HEK293T (cell line): ENCODE measurements at regions not wholly inside any gene's neighbourhood (a gene's known extent, or its start where the extent isn't known, plus 50 kb on each side); places are given as distances from the start of the nearest gene placed in this dataset.
"Not testable (repeated sequence)": the region's sequence is repeated elsewhere in the genome, so short reads cannot be mapped to it uniquely, and the experiment has no call there.

Experiments used
- CTCF ChIA-PET: fragments of 350-600 bp; formaldehyde crosslinking; extraction: SDS; loops from one replicate; lab custom pipeline; 2021; ENCODE audit warnings: antibody characterized with exemption, inconsistent platforms; lab: Yijun Ruan, JAX
- POLR2A ChIA-PET: fragments of 350-600 bp; formaldehyde crosslinking; extraction: SDS; loops from one replicate; lab custom pipeline; 2020; ENCODE audit warnings: antibody characterized with exemption, inconsistent platforms; lab: Yijun Ruan, JAX
- DNase-seq: peaks from one replicate; pipeline ENCODE4 v3.0.0; 2012; ENCODE audit warnings: mixed read lengths; ENCODE audit errors: extremely low spot score
- ARNT ChIP-seq: fragments of 450-650 bp; IDR thresholded peaks from 2 replicates; pipeline ENCODE4 v1.6.1; 2017; ENCODE audit warnings: mild to moderate bottlenecking
- BHLHE40 ChIP-seq: fragments of 450-650 bp; IDR thresholded peaks from 2 replicates; pipeline ENCODE4 v1.6.1; 2016; ENCODE audit warnings: mild to moderate bottlenecking, moderate library complexity, borderline replicate concordance
- CTBP1 ChIP-seq: fragments of 450-650 bp; IDR thresholded peaks from 2 replicates; pipeline ENCODE4 v1.6.1; 2016; ENCODE audit warnings: borderline replicate concordance
- ELF4 ChIP-seq: fragments of 450-650 bp; IDR thresholded peaks from 2 replicates; pipeline ENCODE4 v1.6.1; 2017; ENCODE audit warnings: antibody characterized with exemption
- FOXA1 ChIP-seq: fragments of 450-650 bp; IDR thresholded peaks from 2 replicates; pipeline ENCODE4 v1.6.1; 2016; ENCODE audit warnings: mild to moderate bottlenecking
- FOXK2 ChIP-seq: fragments of 450-650 bp; IDR thresholded peaks from 2 replicates; pipeline ENCODE4 v1.6.1; 2016; ENCODE audit warnings: mild to moderate bottlenecking
- FOXM1 ChIP-seq: fragments of 450-650 bp; IDR thresholded peaks from 2 replicates; pipeline ENCODE4 v1.6.1; 2017; ENCODE audit warnings: mild to moderate bottlenecking, borderline replicate concordance
- HDGF ChIP-seq: fragments of 450-650 bp; IDR thresholded peaks from 2 replicates; pipeline ENCODE4 v1.6.1; 2017; ENCODE audit warnings: antibody characterized with exemption, borderline replicate concordance
- L3MBTL2 ChIP-seq: fragments of 450-650 bp; conservative IDR thresholded peaks from 2 replicates; pipeline ENCODE4 v1.6.1; 2016; ENCODE audit warnings: mild to moderate bottlenecking
- LEF1 ChIP-seq: fragments of 450-650 bp; IDR thresholded peaks from 2 replicates; pipeline ENCODE4 v1.6.1; 2017; ENCODE audit warnings: mild to moderate bottlenecking, borderline replicate concordance
- NFRKB ChIP-seq: fragments of 450-650 bp; IDR thresholded peaks from 2 replicates; pipeline ENCODE4 v1.6.1; 2016; ENCODE audit warnings: mild to moderate bottlenecking, moderate library complexity
- PKNOX1 ChIP-seq: fragments of 450-650 bp; IDR thresholded peaks from 2 replicates; pipeline ENCODE4 v1.6.1; 2016
- SP1 ChIP-seq: fragments of 450-650 bp; IDR thresholded peaks from 2 replicates; pipeline ENCODE4 v1.6.1; 2017
- SUZ12 ChIP-seq: fragments of 450-650 bp; IDR thresholded peaks from 2 replicates; pipeline ENCODE4 v1.6.1; 2016; ENCODE audit warnings: mild to moderate bottlenecking
- TARDBP ChIP-seq: fragments of 450-650 bp; IDR thresholded peaks from 2 replicates; pipeline ENCODE4 v1.6.1; 2016
- ZNF384 ChIP-seq: fragments of 450-650 bp; IDR thresholded peaks from 2 replicates; pipeline ENCODE4 v1.6.1; 2016

- ChIA-PET CTCF (interaction anchor here (1.0 kb wide), 1 partner anchor 20 kb away, joined by 4 read pairs; no protein-coding TSS in a partner anchor), POLR2A (no interaction called here)
Observed at GRCh38 chr2:120541553-120541932, 194.1 kb upstream of the GLI2 start.

GRCh38 chr2:120541972-120542670, 193.5 kb upstream of the GLI2 start:
- ChIA-PET CTCF (interaction anchor here (1.0 kb wide), 1 partner anchor 21 kb away, joined by 4 read pairs; no protein-coding TSS in a partner anchor), POLR2A (no interaction called here)
- no peak for DNase-seq
- TF ChIP-seq SP1 (no peak), L3MBTL2 (no peak), CTBP1 (no peak), TARDBP (no peak), FOXK2 (no peak), ELF4 (no peak), ZNF384 (no peak), BHLHE40 (no peak), NFRKB (no peak), SUZ12 (no peak), FOXM1 (no peak), ARNT (no peak), FOXA1 (no peak), HDGF (no peak), PKNOX1 (no peak)

More at GRCh38 chr2:120541553-120541932, 194.1 kb upstream of the GLI2 start:
- no peak for DNase-seq
- TF ChIP-seq L3MBTL2 (no peak), SUZ12 (no peak)

- DNase-seq: no peak
- POLR2A ChIA-PET: no interaction called here
- TF ChIP-seq CTBP1 (no peak), BHLHE40 (no peak), FOXM1 (no peak), SUZ12 (no peak), FOXK2 (no peak), ARNT (no peak), SP1 (no peak), L3MBTL2 (no peak)
- CTCF ChIA-PET: no interaction called here
Observed at GRCh38 chr2:120542911-120543527, 192.6 kb upstream of the GLI2 start.

GRCh38 chr2:120543899-120544298, 191.8 kb upstream of the GLI2 start:
- CTCF ChIA-PET: no interaction called here
- no peak for DNase-seq
- no peak for TF ChIP-seq FOXM1
- no peak for TF ChIP-seq LEF1
- TF ChIP-seq FOXA1: no peak
- TF ChIP-seq SP1: no peak
- TF ChIP-seq CTBP1: no peak
- TF ChIP-seq TARDBP: no peak
- no peak for TF ChIP-seq FOXK2
- TF ChIP-seq ELF4: no peak
- no peak for TF ChIP-seq L3MBTL2
- TF ChIP-seq HDGF: no peak
- no peak for TF ChIP-seq ARNT
- TF ChIP-seq PKNOX1: no peak
- TF ChIP-seq BHLHE40: no peak
- no peak for TF ChIP-seq SUZ12
- no peak for TF ChIP-seq NFRKB
- no peak for TF ChIP-seq ZNF384
- POLR2A ChIA-PET: no interaction called here

- ChIA-PET POLR2A (no interaction called here), CTCF (interaction anchor here (0.9 to 1.2 kb wide), 2 partner anchors 9 to 14 kb away, joined by 4 to 5 read pairs; no protein-coding TSS in a partner anchor)
- DNase-seq: no peak
- TF ChIP-seq PKNOX1: no peak
Observed at GRCh38 chr2:120544522-120544921, 191.1 kb upstream of the GLI2 start.

- DNase-seq, POLR2A ChIA-PET: not testable (repeated sequence)
- CTCF ChIA-PET: interaction anchor here (0.9 to 1.2 kb wide), 2 partner anchors 8 to 14 kb away, joined by 4 to 5 read pairs; no protein-coding TSS in a partner anchor
Observed at GRCh38 chr2:120545007-120545406, 190.7 kb upstream of the GLI2 start.

- no peak for DNase-seq
- ChIA-PET CTCF (interaction anchor here (0.9 to 1.2 kb wide), 2 partner anchors 8 to 13 kb away, joined by 4 to 5 read pairs; no protein-coding TSS in a partner anchor), POLR2A (no interaction called here)
- TF ChIP-seq TARDBP: no peak
- no peak for TF ChIP-seq L3MBTL2
- TF ChIP-seq ELF4: no peak
- no peak for TF ChIP-seq SP1
- TF ChIP-seq LEF1: no peak
- no peak for TF ChIP-seq PKNOX1
- TF ChIP-seq BHLHE40: no peak
- TF ChIP-seq ZNF384: no peak
- no peak for TF ChIP-seq HDGF
- TF ChIP-seq FOXK2: no peak
- no peak for TF ChIP-seq SUZ12
- no peak for TF ChIP-seq NFRKB
- TF ChIP-seq ARNT: no peak
- no peak for TF ChIP-seq FOXA1
- TF ChIP-seq FOXM1: no peak
Observed at GRCh38 chr2:120545521-120546047, 190.1 kb upstream of the GLI2 start.
